GM21360 (cell line): ENCODE measurements at regions not wholly inside any gene's neighbourhood (a gene's known extent, or its start where the extent isn't known, plus 50 kb on each side); places are given as distances from the start of the nearest gene placed in this dataset.

ENCODE experiments used
- ATAC-seq: cut with Tn5 transposase; IDR thresholded peaks from one replicate; pipeline ENCODE4 v1.9.1; 2021; ENCODE audit warnings: mild to moderate bottlenecking, moderate library complexity; ENCODE audit not compliant: unreplicated experiment

GRCh38 chr16:76897816-76898215 lies 293.2 kb upstream of the MON1B start:
- ATAC-seq = no peak

- ATAC-seq = no peak
Observed at GRCh38 chr16:76899767-76900166, 291.2 kb upstream of the MON1B start.

- no peak for ATAC-seq
Observed at GRCh38 chr16:76900285-76901263, 290.4 kb upstream of the MON1B start.

- ATAC-seq = no peak
Observed at GRCh38 chr16:76906552-76906951, 284.4 kb upstream of the MON1B start.

GRCh38 chr16:76910931-76911330 lies 280.1 kb upstream of the MON1B start:
- ATAC-seq = no peak

- no peak for ATAC-seq
Observed at GRCh38 chr16:76913046-76913445, 277.9 kb upstream of the MON1B start.

- no peak for ATAC-seq
Observed at GRCh38 chr16:76926042-76926441, 264.9 kb upstream of the MON1B start.

- ATAC-seq = no peak
Observed at GRCh38 chr16:76926595-76926994, 264.4 kb upstream of the MON1B start.

- ATAC-seq = no peak
Observed at GRCh38 chr16:76931186-76931585, 259.8 kb upstream of the MON1B start.

- ATAC-seq = no peak
Observed at GRCh38 chr16:76932541-76933211, 258.3 kb upstream of the MON1B start.

- ATAC-seq = no peak
Observed at GRCh38 chr16:76940251-76940650, 250.7 kb upstream of the MON1B start.

GRCh38 chr16:76941113-76941512 lies 249.9 kb upstream of the MON1B start:
- ATAC-seq = no peak

GRCh38 chr16:76942089-76942488 lies 248.9 kb upstream of the MON1B start:
- ATAC-seq = no peak

- ATAC-seq = no peak
Observed at GRCh38 chr16:76943921-76944320, 247.1 kb upstream of the MON1B start.

GRCh38 chr16:76946879-76947278 lies 244.1 kb upstream of the MON1B start:
- no peak for ATAC-seq

GRCh38 chr16:76947749-76948148 lies 243.2 kb upstream of the MON1B start:
- ATAC-seq = no peak

GRCh38 chr16:76955629-76956028 lies 235.4 kb upstream of the MON1B start:
- no peak for ATAC-seq

GRCh38 chr16:76956394-76956793 lies 234.6 kb upstream of the MON1B start:
- ATAC-seq = no peak

- no peak for ATAC-seq
Observed at GRCh38 chr16:76956841-76957240, 234.1 kb upstream of the MON1B start.

- ATAC-seq = no peak
Observed at GRCh38 chr16:76959166-76959565, 231.8 kb upstream of the MON1B start.

- ATAC-seq = peak; percentile 87
Observed at GRCh38 chr16:76963614-76964315, 227.2 kb upstream of the MON1B start.
